Right atrium auricular region (tissue), 2 donors: ENCODE measurements at regions not wholly inside any gene's neighbourhood (a gene's known extent, or its start where the extent isn't known, plus 50 kb on each side); places are given as distances from the start of the nearest gene placed in this dataset.

Experiments
- DNase-seq: peaks from one replicate; pipeline ENCODE4 v3.0.0-alpha.2; 2019; ENCODE audit warnings: low spot score
- H3K27ac ChIP-seq, 2 donors: fragments of 200-600 bp; sonication (generic); 1 replicate in 1 of 2; 2 replicates in 1 of 2; pipeline ENCODE4 v1.5.1; 2016 to 2019
- H3K27me3 ChIP-seq, 2 donors: fragments of 200-600 bp; sonication (generic); one replicate each; pipeline versions ENCODE4 v1.5.1 to v1.6.0; 2017 to 2019
- H3K36me3 ChIP-seq: fragments of 200-600 bp; sonication (generic); one replicate; pipeline ENCODE4 v1.5.1; 2016
- H3K4me1 ChIP-seq, 2 donors: fragments of 200-600 bp; sonication (generic); one replicate each; pipeline versions ENCODE4 v1.5.1 to v1.6.0; 2017 to 2019
- H3K4me3 ChIP-seq, 2 donors: fragments of 200-600 bp; sonication (generic); 1 replicate in 1 of 2; 2 replicates in 1 of 2; pipeline ENCODE4 v1.5.1; 2017 to 2019; ENCODE audit warnings: mild to moderate bottlenecking in 1 of 2, moderate library complexity in 1 of 2
- H3K9me3 ChIP-seq, 2 donors: fragments of 200-600 bp; sonication (generic); one replicate each; pipeline ENCODE4 v1.5.1; 2019
- TF ChIP-seq, protein P1 (sequence below), 2 donors: fragments of 200-600 bp; sonication (generic); IDR thresholded peaks; one replicate each; pipeline ENCODE4 v1.5.1; 2019; ENCODE audit warnings: antibody characterized with exemption in 2 of 2

DNA sequence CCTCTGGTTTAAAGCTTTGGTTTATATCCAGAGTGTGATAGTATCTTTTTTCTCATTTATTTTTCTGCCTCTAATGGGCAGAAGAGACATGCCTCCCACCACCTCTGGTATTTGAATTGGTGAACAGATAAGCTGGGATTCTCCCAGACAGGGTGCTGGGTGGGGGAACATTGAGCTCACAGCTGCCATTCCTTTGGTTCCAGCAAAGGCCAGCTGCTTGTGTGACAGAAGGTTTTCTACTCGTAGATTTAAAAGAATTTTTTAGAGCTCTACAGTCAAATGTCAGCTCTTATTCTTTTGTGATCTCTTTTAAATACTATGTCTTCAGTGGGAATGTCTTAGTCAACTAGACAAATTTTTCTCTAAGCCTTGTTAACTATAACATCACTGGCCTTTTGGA is 54.7 kb upstream of the ADAMTS16 start:
- Histone ChIP-seq H3K36me3 (no peaks in the 10 kb centered on the region), H3K4me1 (no peaks in the 10 kb centered on the region), H3K4me3 (no peak overlapping the region), H3K9me3 (no peaks in the 10 kb centered on the region), H3K27ac (no peak overlapping the region), H3K27me3 (no peaks in the 10 kb centered on the region)
- no peak for DNase-seq
- TF ChIP-seq, protein P1, sequence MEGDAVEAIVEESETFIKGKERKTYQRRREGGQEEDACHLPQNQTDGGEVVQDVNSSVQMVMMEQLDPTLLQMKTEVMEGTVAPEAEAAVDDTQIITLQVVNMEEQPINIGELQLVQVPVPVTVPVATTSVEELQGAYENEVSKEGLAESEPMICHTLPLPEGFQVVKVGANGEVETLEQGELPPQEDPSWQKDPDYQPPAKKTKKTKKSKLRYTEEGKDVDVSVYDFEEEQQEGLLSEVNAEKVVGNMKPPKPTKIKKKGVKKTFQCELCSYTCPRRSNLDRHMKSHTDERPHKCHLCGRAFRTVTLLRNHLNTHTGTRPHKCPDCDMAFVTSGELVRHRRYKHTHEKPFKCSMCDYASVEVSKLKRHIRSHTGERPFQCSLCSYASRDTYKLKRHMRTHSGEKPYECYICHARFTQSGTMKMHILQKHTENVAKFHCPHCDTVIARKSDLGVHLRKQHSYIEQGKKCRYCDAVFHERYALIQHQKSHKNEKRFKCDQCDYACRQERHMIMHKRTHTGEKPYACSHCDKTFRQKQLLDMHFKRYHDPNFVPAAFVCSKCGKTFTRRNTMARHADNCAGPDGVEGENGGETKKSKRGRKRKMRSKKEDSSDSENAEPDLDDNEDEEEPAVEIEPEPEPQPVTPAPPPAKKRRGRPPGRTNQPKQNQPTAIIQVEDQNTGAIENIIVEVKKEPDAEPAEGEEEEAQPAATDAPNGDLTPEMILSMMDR (IDR thresholded peaks at IDR 0.05), result no peak

DNA sequence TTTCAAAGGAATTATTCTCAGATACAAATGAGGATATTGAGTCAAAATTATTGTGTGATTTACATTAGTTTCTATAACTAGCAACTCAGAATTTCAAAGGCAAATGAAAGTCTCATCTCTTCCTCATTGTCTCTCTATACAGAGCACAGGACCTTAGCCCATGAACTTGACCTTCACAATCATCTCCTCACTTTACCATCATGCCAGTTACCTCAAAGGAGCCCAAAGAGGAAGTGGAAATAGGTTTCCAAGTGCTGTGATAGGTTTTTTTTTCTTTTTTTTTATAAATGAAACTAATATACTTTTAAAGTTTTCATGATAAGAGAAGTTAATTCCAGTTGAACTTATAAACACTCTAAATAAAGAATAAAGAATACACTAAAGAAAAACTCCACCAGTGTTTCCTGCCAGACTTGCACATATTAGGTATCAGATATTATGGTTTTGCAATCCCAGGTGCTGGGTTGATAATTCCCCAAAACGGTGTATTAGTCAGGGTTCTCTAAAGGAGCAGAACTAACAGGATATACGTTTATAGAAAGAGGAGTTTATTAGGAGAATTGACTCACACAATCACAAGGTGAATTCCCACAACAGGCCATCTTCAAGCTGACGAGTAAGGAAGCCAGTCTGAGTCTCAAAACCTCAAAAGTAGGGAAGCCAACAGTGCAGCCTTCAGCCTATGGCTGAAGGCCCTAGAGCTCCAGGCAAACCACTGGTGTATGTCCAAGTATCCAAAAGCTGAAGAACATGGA is 50.1 kb upstream of the ADAMTS16 start:
- Histone ChIP-seq H3K27ac (no peak overlapping the region), H3K9me3 (no peaks in the 10 kb centered on the region), H3K4me1 (no peaks in the 10 kb centered on the region), H3K36me3 (no peaks in the 10 kb centered on the region), H3K4me3 (no peak overlapping the region), H3K27me3 (no peaks in the 10 kb centered on the region)
- no peak for DNase-seq
- TF ChIP-seq, protein P1 (IDR thresholded peaks at IDR 0.05), result no peak
